Spleen (tissue), 11 donors: ENCODE measurements at regions not wholly inside any gene's neighbourhood (a gene's known extent, or its start where the extent isn't known, plus 50 kb on each side); places are given as distances from the start of the nearest gene placed in this dataset.

Experiments used
- DNase-seq: peaks from one replicate; pipeline ENCODE4 v3.0.0-alpha.2; 2020
- H3K27ac ChIP-seq, 8 donors: fragments of 200-600 bp; sonication (generic) in 7 of 8; 1 replicate in 4 of 8; 2 replicates in 4 of 8; pipeline versions ENCODE4 v1.5.0 to v1.8.0; 2016 to 2021; ENCODE audit warnings: inconsistent platforms in 4 of 8, mild to moderate bottlenecking in 4 of 8, moderate library complexity in 1 of 8
- H3K27me3 ChIP-seq, 7 donors: fragments of 200-600 bp; sonication (generic) in 6 of 7; replicated peaks in 1 of 7; 1 replicate in 4 of 7; 2 replicates in 3 of 7; pipeline versions ENCODE4 v1.5.0 to v1.8.0; 2016 to 2021; ENCODE audit warnings: inconsistent platforms in 3 of 7, mild to moderate bottlenecking in 1 of 7
- H3K36me3 ChIP-seq, 6 donors: fragments of 200-600 bp; sonication (generic) in 5 of 6; 1 replicate in 4 of 6; 2 replicates in 2 of 6; pipeline versions ENCODE4 v1.5.0 to v1.8.0; 2016 to 2021; ENCODE audit warnings: inconsistent platforms in 2 of 6
- H3K4me1 ChIP-seq, 6 donors: fragments of 200-600 bp; sonication (generic) in 5 of 6; 1 replicate in 3 of 6; 2 replicates in 3 of 6; pipeline versions ENCODE4 v1.5.0 to v1.8.0; 2016 to 2021; ENCODE audit warnings: inconsistent platforms in 3 of 6
- H3K4me3 ChIP-seq, 8 donors: fragments of 200-600 bp; sonication (generic) in 7 of 8; 1 replicate in 4 of 8; 2 replicates in 4 of 8; pipeline versions ENCODE4 v1.5.0 to v1.8.0; 2016 to 2021; ENCODE audit warnings: inconsistent platforms in 4 of 8, mild to moderate bottlenecking in 4 of 8, moderate library complexity in 2 of 8
- H3K9me3 ChIP-seq, 8 donors: fragments of 200-600 bp; sonication (generic) in 7 of 8; 1 replicate in 4 of 8; 2 replicates in 4 of 8; pipeline versions ENCODE4 v1.5.0 to v1.8.0; 2016 to 2021; ENCODE audit warnings: inconsistent platforms in 4 of 8
- CTCF ChIP-seq, 11 experiments: fragments of 200-600 bp in 7 of 11; fragments of 450-650 bp in 4 of 11; sonication (generic) in 4 of 11; IDR thresholded peaks in 8 of 11; conservative IDR thresholded peaks in 3 of 11; 1 replicate in 7 of 11; 2 replicates in 4 of 11; pipeline versions ENCODE4 v1.4.0 to v1.8.0; 2016 to 2021; ENCODE audit warnings: antibody characterized with exemption in 11 of 11, inconsistent platforms in 4 of 11, mild to moderate bottlenecking in 1 of 11
- POLR2A ChIP-seq, 3 donors: fragments of 450-650 bp; IDR thresholded peaks; one replicate each; pipeline ENCODE4 v1.5.1; 2017; ENCODE audit warnings: antibody characterized with exemption in 3 of 3, mild to moderate bottlenecking in 1 of 3
- POLR2AphosphoS5 ChIP-seq, 3 donors: sonication (generic); formaldehyde crosslinking; IDR thresholded peaks; one replicate each; pipeline ENCODE4 v1.5.1; 2017; ENCODE audit warnings: antibody characterized with exemption in 3 of 3
- WGBS, 5 donors: extraction: QIAGEN DNeasy Blood & Tissue Kit in 3 of 5; methylation state at CpG; one replicate each; pipeline versions ENCODE4 v1.1.5 to v1.1.7; 2013 to 2018; 5-methylcytosine and 5-hydroxymethylcytosine counted together
- intact Hi-C: fragments of 100-400 bp; cut with DNase I; formaldehyde crosslinking; loops from one replicate; pipeline ENCODE4 v1.15.0; 2023; ENCODE audit warnings: low total_unique reads
- donor health status: healthy with polysubstance abuse.
- donor health status: DM: no; HTN: no; CAD: no; lungs with moderate emphysema.
- donor health status: DM: no; HTN: no; CAD: no.
- donor health status: Bipolar disorder and iron deficiency.
- donor health status: healthy.
- donor health status: DM: no; HTN: no; CAD: no.
- donor health status: DM: yes; HTN: yes; CAD: no.

DNA sequence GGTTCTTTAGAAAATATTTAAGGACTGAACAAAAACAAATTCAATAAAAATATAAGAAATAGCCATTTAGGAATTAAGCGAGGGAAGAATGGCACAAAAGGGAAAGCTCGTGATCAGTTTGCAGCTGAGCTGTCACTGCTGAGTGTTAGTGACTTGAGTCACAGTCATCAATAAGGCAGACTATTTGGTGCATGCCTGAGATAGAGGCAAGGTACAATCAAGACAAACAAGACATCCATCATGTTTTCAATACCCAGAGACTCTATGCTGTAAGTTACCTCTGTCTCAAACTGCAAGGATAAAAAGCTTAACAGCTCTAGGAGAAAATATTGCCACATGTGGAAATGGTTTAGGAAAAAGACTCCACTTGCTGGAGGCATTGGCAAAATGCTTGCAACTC lies 426.4 kb upstream of the TYRP1 start:
- intact Hi-C loops: no loop called here
- 57 to 77% (median 63%) methylated on average over 2 of the region's 2 CpGs for WGBS, 5 donors
- no peaks in the 10 kb centered on the region for H3K4me1 ChIP-seq
- H3K9me3 ChIP-seq: peaks cover 0 to 13% (median 2%) of the 10 kb centered on the region in 8 donors
- no peaks in the 10 kb centered on the region for H3K36me3 ChIP-seq
- H3K4me3 ChIP-seq: no peak overlapping the region
- no peak for TF ChIP-seq POLR2A (IDR thresholded peaks at IDR 0.05)
- TF ChIP-seq POLR2AphosphoS5 (IDR thresholded peaks at IDR 0.05): no peak
- TF ChIP-seq CTCF (IDR thresholded peaks at IDR 0.05 in 8 of 11, conservative IDR thresholded peaks at IDR 0.05 in 3 of 11): no peak
- no peaks in the 10 kb centered on the region for H3K27me3 ChIP-seq
- no peak for DNase-seq
- no peak overlapping the region for H3K27ac ChIP-seq

GRCh38 chr9:12271421-12271891 lies 421.7 kb upstream of the TYRP1 start:
- no peak for TF ChIP-seq CTCF (IDR thresholded peaks at IDR 0.05 in 8 of 11, conservative IDR thresholded peaks at IDR 0.05 in 3 of 11)
- TF ChIP-seq POLR2A (IDR thresholded peaks at IDR 0.05): no peak
- TF ChIP-seq POLR2AphosphoS5 (IDR thresholded peaks at IDR 0.05): no peak
- H3K27ac ChIP-seq: no peak overlapping the region
- no peak for DNase-seq
- intact Hi-C loops: no loop called here
- H3K4me1 ChIP-seq: no peaks in the 10 kb centered on the region
- H3K27me3 ChIP-seq: no peaks in the 10 kb centered on the region
- H3K9me3 ChIP-seq: peaks cover 0 to 13% (median 2%) of the 10 kb centered on the region in 8 donors
- no peak overlapping the region for H3K4me3 ChIP-seq
- H3K36me3 ChIP-seq: no peaks in the 10 kb centered on the region
- WGBS, 5 donors: 74 to 83% (median 76%) methylated on average over 3 of the region's 3 CpGs

- H3K27me3 ChIP-seq: no peaks in the 10 kb centered on the region
- H3K27ac ChIP-seq: no peak overlapping the region
- H3K9me3 ChIP-seq: peaks cover 0 to 13% (median 2%) of the 10 kb centered on the region in 8 donors
- TF ChIP-seq POLR2A (IDR thresholded peaks at IDR 0.05): no peak
- TF ChIP-seq CTCF (IDR thresholded peaks at IDR 0.05 in 8 of 11, conservative IDR thresholded peaks at IDR 0.05 in 3 of 11): no peak
- TF ChIP-seq POLR2AphosphoS5 (IDR thresholded peaks at IDR 0.05): no peak
- intact Hi-C loops: no loop called here
- no peak for DNase-seq
- no peak overlapping the region for H3K4me3 ChIP-seq
- H3K4me1 ChIP-seq: no peaks in the 10 kb centered on the region
- WGBS, 5 donors: 59 to 74% (median 61%) methylated on average over 2 of the region's 2 CpGs
- no peaks in the 10 kb centered on the region for H3K36me3 ChIP-seq
Observed at GRCh38 chr9:12272471-12273120, 420.6 kb upstream of the TYRP1 start.

- peaks cover 0 to 12% (median 0%) of the 10 kb centered on the region in 8 donors for H3K9me3 ChIP-seq
- intact Hi-C loops: no loop called here
- H3K27ac ChIP-seq: no peak overlapping the region
- no peaks in the 10 kb centered on the region for H3K27me3 ChIP-seq
- 56 to 71% (median 66%) methylated on average over 2 of the region's 2 CpGs for WGBS, 5 donors
- TF ChIP-seq POLR2AphosphoS5 (IDR thresholded peaks at IDR 0.05) (no peak), POLR2A (IDR thresholded peaks at IDR 0.05) (no peak), CTCF (IDR thresholded peaks at IDR 0.05 in 8 of 11, conservative IDR thresholded peaks at IDR 0.05 in 3 of 11) (no peak)
- no peak for DNase-seq
- H3K36me3 ChIP-seq: no peaks in the 10 kb centered on the region
- H3K4me3 ChIP-seq: no peak overlapping the region
- H3K4me1 ChIP-seq: no peaks in the 10 kb centered on the region
Observed at GRCh38 chr9:12274577-12274976, 418.6 kb upstream of the TYRP1 start.
